Thyroid gland (tissue), 4 donors: ENCODE measurements at regions not wholly inside any gene's neighbourhood (a gene's known extent, or its start where the extent isn't known, plus 50 kb on each side); places are given as distances from the start of the nearest gene placed in this dataset.

Experiments used
- DNase-seq, 2 donors: peaks; one replicate each; pipeline ENCODE4 v3.0.0-alpha.2; 2019
- H3K27ac ChIP-seq, 3 donors: fragments of 200-600 bp; sonication (generic); 1 replicate in 2 of 3; 2 replicates in 1 of 3; pipeline ENCODE4 v1.5.1; 2016 to 2019; ENCODE audit warnings: mild to moderate bottlenecking in 1 of 3, moderate library complexity in 1 of 3
- H3K27me3 ChIP-seq: fragments of 200-600 bp; sonication (generic); one replicate; pipeline ENCODE4 v1.5.1; 2019
- H3K36me3 ChIP-seq, 2 donors: fragments of 200-600 bp; sonication (generic); one replicate each; pipeline ENCODE4 v1.5.1; 2016 to 2019
- H3K4me1 ChIP-seq, 2 donors: fragments of 200-600 bp; sonication (generic); one replicate each; pipeline ENCODE4 v1.5.1; 2017 to 2019
- H3K4me3 ChIP-seq, 3 donors: fragments of 200-600 bp; sonication (generic); replicated peaks in 1 of 3; 1 replicate in 2 of 3; 2 replicates in 1 of 3; pipeline ENCODE4 v1.5.1; 2016; ENCODE audit warnings: mild to moderate bottlenecking in 1 of 3
- H3K9me3 ChIP-seq: fragments of 200-600 bp; sonication (generic); one replicate; pipeline ENCODE4 v1.5.1; 2017
- CTCF ChIP-seq, 6 experiments: fragments of 200-600 bp in 3 of 6; fragments of 450-650 bp in 3 of 6; sonication (generic) in 3 of 6; IDR thresholded peaks; one replicate each; pipeline ENCODE4 v1.5.1; 2016 to 2019; ENCODE audit warnings: antibody characterized with exemption in 6 of 6, mild to moderate bottlenecking in 2 of 6, inconsistent platforms in 1 of 6, moderate library complexity in 1 of 6
- POLR2A ChIP-seq, 2 donors: fragments of 450-650 bp; IDR thresholded peaks; one replicate each; pipeline ENCODE4 v1.6.1; 2017; ENCODE audit warnings: antibody characterized with exemption in 2 of 2, mild to moderate bottlenecking in 2 of 2, moderate library complexity in 1 of 2
- WGBS, 2 donors: methylation state at CpG; one replicate each; pipeline ENCODE4 v1.1.5; 2017; 5-methylcytosine and 5-hydroxymethylcytosine counted together
- intact Hi-C: fragments of 100-400 bp; cut with DNase I; formaldehyde crosslinking; loops from one replicate; pipeline ENCODE4 v1.15.1; 2023

GRCh38 chr13:73633817-73634460 lies 500.3 kb downstream of the KLF12 start:
- Histone ChIP-seq H3K4me3 (no peak overlapping the region), H3K36me3 (no peaks in the 10 kb centered on the region), H3K4me1 (no peaks in the 10 kb centered on the region), H3K9me3 (no peaks in the 10 kb centered on the region), H3K27ac (no peak overlapping the region), H3K27me3 (no peaks in the 10 kb centered on the region)
- TF ChIP-seq POLR2A (IDR thresholded peaks at IDR 0.05) (no peak), CTCF (IDR thresholded peaks at IDR 0.05) (no peak)
- WGBS, 2 donors, result 48 to 63% methylated on average over 4 of the region's 4 CpGs
- DNase-seq, result no peak
- intact Hi-C loops, result no loop called here

- WGBS, 2 donors, result 74 to 83% methylated on average over 5 of the region's 5 CpGs
These were observed 502.8 kb downstream of the KLF12 start for GRCh38 chr13:73631411-73631810.

GRCh38 chr13:73625562-73626339 lies 508.5 kb downstream of the KLF12 start:
- no peaks in the 10 kb centered on the region for H3K36me3 ChIP-seq
- no peaks in the 10 kb centered on the region for H3K9me3 ChIP-seq
- no peaks in the 10 kb centered on the region for H3K4me1 ChIP-seq
- no peak overlapping the region for H3K27ac ChIP-seq
- H3K27me3 ChIP-seq, result no peaks in the 10 kb centered on the region
- intact Hi-C loops, result no loop called here
- no peak for DNase-seq
- no peak overlapping the region for H3K4me3 ChIP-seq
- 80 to 92% methylated on average over 8 of the region's 8 CpGs for WGBS, 2 donors
- no peak for TF ChIP-seq POLR2A (IDR thresholded peaks at IDR 0.05)
- no peak for TF ChIP-seq CTCF (IDR thresholded peaks at IDR 0.05)

More at GRCh38 chr13:73631411-73631810, 502.8 kb downstream of the KLF12 start:
- Histone ChIP-seq H3K27me3 (no peaks in the 10 kb centered on the region), H3K27ac (no peak overlapping the region), H3K4me1 (no peaks in the 10 kb centered on the region), H3K9me3 (no peaks in the 10 kb centered on the region), H3K36me3 (no peaks in the 10 kb centered on the region), H3K4me3 (no peak overlapping the region)
- no peak for TF ChIP-seq POLR2A (IDR thresholded peaks at IDR 0.05)
- no peak for TF ChIP-seq CTCF (IDR thresholded peaks at IDR 0.05)
- intact Hi-C loops, result no loop called here
- DNase-seq, result no peak

- Histone ChIP-seq H3K4me3 (no peak overlapping the region), H3K4me1 (no peaks in the 10 kb centered on the region)
These were observed 510.9 kb downstream of the KLF12 start for GRCh38 chr13:73623281-73623680.

More at GRCh38 chr13:73623281-73623680, 510.9 kb downstream of the KLF12 start:
- Histone ChIP-seq H3K27ac (no peak overlapping the region), H3K36me3 (no peaks in the 10 kb centered on the region), H3K9me3 (no peaks in the 10 kb centered on the region), H3K27me3 (no peaks in the 10 kb centered on the region)
- TF ChIP-seq POLR2A (IDR thresholded peaks at IDR 0.05) (no peak), CTCF (IDR thresholded peaks at IDR 0.05) (no peak)
- no peak for DNase-seq
- intact Hi-C loops, result no loop called here
- 87 to 89% methylated on average over 3 of the region's 3 CpGs for WGBS, 2 donors
